Psoas muscle (tissue), 7 donors: ENCODE measurements at regions not wholly inside any gene's neighbourhood (a gene's known extent, or its start where the extent isn't known, plus 50 kb on each side); places are given as distances from the start of the nearest gene placed in this dataset.

ENCODE experiments used
- ATAC-seq, 4 donors: fragments of 200-7000 bp; cut with Tn5 transposase; one replicate each; pipeline ENCODE4 v1.9.1; 2020; ENCODE audit warnings: moderate library complexity in 3 of 4, mild to moderate bottlenecking in 2 of 4
- DNase-seq, 2 donors: peaks; one replicate each; pipeline ENCODE4 v3.0.0-alpha.2; 2020
- H3K27ac ChIP-seq: fragments of 200-600 bp; one replicate; pipeline ENCODE4 v1.8.0; 2022
- H3K27me3 ChIP-seq, 3 donors: fragments of 200-600 bp in 1 of 3; one replicate each; pipeline versions ENCODE4 v1.6.1 to v1.8.0; 2013 to 2022; ENCODE audit warnings: low read length in 2 of 3, mild to moderate bottlenecking in 2 of 3, moderate library complexity in 1 of 3; ENCODE audit not compliant: insufficient read depth in 3 of 3
- H3K36me3 ChIP-seq, 2 donors: fragments of 200-600 bp in 1 of 2; one replicate each; pipeline versions ENCODE4 v1.6.1 to v1.8.0; 2013 to 2022; ENCODE audit warnings: low read depth in 1 of 2, mild to moderate bottlenecking in 1 of 2, moderate library complexity in 1 of 2; ENCODE audit not compliant: insufficient read depth in 1 of 2
- H3K4me1 ChIP-seq: fragments of 200-600 bp; one replicate; pipeline ENCODE4 v1.8.0; 2022
- H3K4me3 ChIP-seq: fragments of 200-600 bp; one replicate; pipeline ENCODE4 v1.8.0; 2022; ENCODE audit warnings: mild to moderate bottlenecking
- H3K9me3 ChIP-seq: fragments of 200-600 bp; one replicate; pipeline ENCODE4 v1.8.0; 2022
- WGBS, 3 donors: extraction: QIAGEN DNeasy Blood & Tissue Kit; methylation state at CpG; one replicate each; pipeline versions ENCODE4 v1.1.6 to v1.1.7; 2013; 5-methylcytosine and 5-hydroxymethylcytosine counted together
- intact Hi-C, 2 donors: fragments of 100-400 bp; cut with DNase I; formaldehyde crosslinking; loops; one replicate each; pipeline versions ENCODE4 v1.11.0 to v1.14.2; 2022
- TF ChIP-seq, protein P1 (sequence below): fragments of 200-600 bp; IDR thresholded peaks from one replicate; pipeline ENCODE4 v1.8.0; 2022; ENCODE audit warnings: antibody characterized with exemption
- donor health status: healthy with polysubstance abuse.
- donor health status: DM: no; HTN: no; CAD: no; lungs with moderate emphysema.
- donor health status: Bipolar disorder and iron deficiency.
- donor health status: healthy.
- donor health status: DM: yes; HTN: yes; CAD: no.
- donor health status: DM: no; HTN: no; CAD: no.
- donor health status: DM: yes; HTN: yes; CAD: no.

DNA sequence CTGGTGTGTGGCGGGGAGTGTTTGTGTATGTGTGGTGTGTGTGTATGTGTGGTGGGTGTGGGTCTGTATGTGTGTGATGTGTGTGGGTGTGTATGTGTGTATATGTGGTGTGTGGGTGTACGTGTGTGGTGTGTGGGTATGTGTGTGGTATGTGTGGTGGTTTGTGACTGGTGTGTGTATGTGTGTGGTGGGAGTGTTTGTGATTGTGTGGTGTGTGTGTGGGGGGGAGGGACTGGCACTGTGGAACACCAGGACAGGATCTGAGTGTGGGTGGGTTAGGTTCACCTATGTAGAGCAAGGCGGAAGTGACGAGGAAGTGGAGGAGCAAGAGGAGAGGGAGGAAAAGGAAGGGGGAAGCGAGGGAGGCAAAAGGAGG, 510.8 kb downstream of the SHQ1 start:
- H3K4me3 ChIP-seq, result no peak overlapping the region
- TF ChIP-seq, protein P1, sequence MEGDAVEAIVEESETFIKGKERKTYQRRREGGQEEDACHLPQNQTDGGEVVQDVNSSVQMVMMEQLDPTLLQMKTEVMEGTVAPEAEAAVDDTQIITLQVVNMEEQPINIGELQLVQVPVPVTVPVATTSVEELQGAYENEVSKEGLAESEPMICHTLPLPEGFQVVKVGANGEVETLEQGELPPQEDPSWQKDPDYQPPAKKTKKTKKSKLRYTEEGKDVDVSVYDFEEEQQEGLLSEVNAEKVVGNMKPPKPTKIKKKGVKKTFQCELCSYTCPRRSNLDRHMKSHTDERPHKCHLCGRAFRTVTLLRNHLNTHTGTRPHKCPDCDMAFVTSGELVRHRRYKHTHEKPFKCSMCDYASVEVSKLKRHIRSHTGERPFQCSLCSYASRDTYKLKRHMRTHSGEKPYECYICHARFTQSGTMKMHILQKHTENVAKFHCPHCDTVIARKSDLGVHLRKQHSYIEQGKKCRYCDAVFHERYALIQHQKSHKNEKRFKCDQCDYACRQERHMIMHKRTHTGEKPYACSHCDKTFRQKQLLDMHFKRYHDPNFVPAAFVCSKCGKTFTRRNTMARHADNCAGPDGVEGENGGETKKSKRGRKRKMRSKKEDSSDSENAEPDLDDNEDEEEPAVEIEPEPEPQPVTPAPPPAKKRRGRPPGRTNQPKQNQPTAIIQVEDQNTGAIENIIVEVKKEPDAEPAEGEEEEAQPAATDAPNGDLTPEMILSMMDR, result no peak
- intact Hi-C loops, result no loop called here
- no peaks in the 10 kb centered on the region for H3K9me3 ChIP-seq
- peaks cover 0 to 4% (median 3%) of the 10 kb centered on the region in 3 donors for H3K27me3 ChIP-seq
- peaks cover 8% of the 10 kb centered on the region for H3K4me1 ChIP-seq
- no peak overlapping the region for H3K27ac ChIP-seq
- H3K36me3 ChIP-seq, result no peaks in the 10 kb centered on the region
- WGBS, 3 donors, result 94 to 97% (median 95%) methylated on average over 5 of the region's 5 CpGs
- no peak for DNase-seq
- no peak for ATAC-seq

DNA sequence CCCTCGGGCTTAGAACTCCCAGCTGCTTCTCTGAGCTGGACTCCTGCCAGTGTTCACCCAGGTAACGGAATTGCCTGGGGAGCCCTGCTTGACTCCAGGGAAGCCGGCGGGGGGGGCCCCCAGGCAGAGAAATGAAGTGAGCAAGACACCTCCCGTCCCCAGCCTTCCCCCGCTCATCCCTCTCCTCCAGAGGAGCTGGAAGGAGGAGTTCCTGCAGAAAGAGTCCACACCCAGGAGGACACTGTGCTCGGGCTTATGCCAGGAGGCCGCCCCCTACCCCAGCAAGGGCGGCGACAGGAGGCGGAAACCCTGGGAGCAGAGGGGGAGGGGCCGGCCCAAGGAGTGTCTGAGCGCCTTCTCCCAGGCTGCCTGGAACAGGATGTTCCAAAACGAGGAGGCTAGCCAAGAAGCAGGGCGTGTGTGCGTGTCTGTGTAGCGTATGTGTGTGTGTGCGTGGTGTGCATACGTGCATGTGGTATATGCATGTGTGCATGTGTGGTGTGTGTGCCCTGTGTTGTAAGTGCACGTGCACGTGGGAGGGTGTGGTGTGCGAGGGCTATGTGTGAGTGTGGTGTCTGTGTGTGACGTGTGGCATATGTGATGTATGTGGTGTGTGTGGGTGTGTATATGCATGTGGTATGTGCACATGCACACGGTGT, 511.3 kb downstream of the SHQ1 start:
- WGBS, 3 donors, result 22 to 32% (median 24%) methylated on average over 23 to 24 of the region's 24 CpGs
- Histone ChIP-seq H3K4me1 (peaks cover 8% of the 10 kb centered on the region), H3K4me3 (no peak overlapping the region), H3K27ac (no peak overlapping the region), H3K27me3 (peaks cover 0 to 4% (median 3%) of the 10 kb centered on the region in 3 donors), H3K9me3 (no peaks in the 10 kb centered on the region), H3K36me3 (no peaks in the 10 kb centered on the region)
- intact Hi-C loops, result no loop called here
- DNase-seq, result peak; percentile 87 to 88
- TF ChIP-seq, protein P1, result no peak
- ATAC-seq, result peak in 3 of 4 donors; percentile 30 to 49 (median 31)

DNA sequence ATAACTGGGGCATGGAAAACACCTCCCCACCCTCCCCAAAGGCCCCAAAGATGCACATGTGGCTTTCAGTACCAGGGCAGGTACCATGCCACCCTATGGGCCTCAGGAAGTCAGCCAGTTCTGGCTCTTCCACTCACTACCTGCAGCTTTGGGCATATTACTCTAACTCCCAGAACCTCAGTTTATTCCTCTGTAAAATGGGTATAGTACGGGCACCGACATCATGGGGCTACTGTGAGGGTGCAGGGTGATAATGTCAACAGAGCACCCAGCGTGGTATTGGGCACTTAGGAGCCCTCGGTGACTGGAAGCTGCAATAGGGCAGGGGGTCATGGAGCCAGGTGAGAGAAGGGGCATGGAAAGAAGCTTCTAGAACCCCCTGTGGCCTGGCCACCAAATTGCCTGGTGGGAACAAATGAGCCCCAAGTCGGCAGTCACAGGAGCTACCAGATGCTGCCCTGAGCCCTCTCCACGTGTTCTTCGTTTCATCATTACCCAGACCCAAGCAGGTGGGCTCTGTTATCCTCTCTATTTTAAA, 512.1 kb downstream of the SHQ1 start:
- Histone ChIP-seq H3K27ac (no peak overlapping the region), H3K4me3 (no peak overlapping the region), H3K9me3 (no peaks in the 10 kb centered on the region), H3K4me1 (peaks cover 8% of the 10 kb centered on the region), H3K27me3 (peaks cover 0 to 4% (median 3%) of the 10 kb centered on the region in 3 donors), H3K36me3 (no peaks in the 10 kb centered on the region)
- TF ChIP-seq, protein P1, result no peak
- no peak for ATAC-seq
- no peak for DNase-seq
- intact Hi-C loops, result no loop called here
- 82 to 90% (median 85%) methylated on average over 7 of the region's 7 CpGs for WGBS, 3 donors

DNA sequence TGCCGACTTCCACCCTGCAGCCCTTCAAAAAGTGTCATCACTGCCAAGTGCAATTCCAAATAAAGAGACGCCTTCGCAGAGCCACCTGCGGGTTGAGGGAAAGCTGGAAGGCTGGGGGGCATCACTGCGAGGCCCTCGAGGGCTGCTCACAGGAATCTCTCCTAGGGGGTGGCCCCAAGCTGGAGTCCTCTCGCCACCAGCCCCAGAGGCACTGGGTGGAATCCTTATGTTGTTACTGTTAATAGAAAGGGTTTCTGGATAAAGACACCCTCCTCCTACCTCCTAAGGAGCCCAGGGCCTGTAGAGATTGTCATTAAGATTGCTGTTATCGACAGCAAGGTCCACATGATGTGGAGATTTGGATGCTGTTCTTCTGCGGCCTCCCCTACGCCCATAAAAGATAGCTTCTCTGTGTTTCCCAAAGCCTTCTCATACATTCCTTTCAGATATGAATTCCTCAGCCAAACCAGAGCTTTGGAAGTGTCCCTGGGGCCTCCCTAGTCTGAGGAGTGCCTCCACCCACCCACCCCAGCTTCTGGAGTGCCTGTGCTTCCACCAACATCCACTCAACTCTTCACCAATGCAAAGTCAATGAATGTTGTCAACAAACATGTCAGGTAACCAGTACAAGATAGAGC, 512.7 kb downstream of the SHQ1 start:
- no peaks in the 10 kb centered on the region for H3K9me3 ChIP-seq
- no peak overlapping the region for H3K4me3 ChIP-seq
- no peak for DNase-seq
- intact Hi-C loops, result no loop called here
- no peak for ATAC-seq
- no peaks in the 10 kb centered on the region for H3K36me3 ChIP-seq
- H3K4me1 ChIP-seq, result peaks cover 8% of the 10 kb centered on the region
- TF ChIP-seq, protein P1, result no peak
- no peak overlapping the region for H3K27ac ChIP-seq
- 66 to 81% (median 75%) methylated on average over 10 of the region's 10 CpGs for WGBS, 3 donors
- peaks cover 0 to 4% (median 3%) of the 10 kb centered on the region in 3 donors for H3K27me3 ChIP-seq
